GM21717 (cell line): ENCODE measurements at regions not wholly inside any gene's neighbourhood (a gene's known extent, or its start where the extent isn't known, plus 50 kb on each side); places are given as distances from the start of the nearest gene placed in this dataset.

Source experiments
- ATAC-seq: cut with Tn5 transposase; IDR thresholded peaks from one replicate; pipeline ENCODE4 v1.9.1; 2021; ENCODE audit warnings: mild to moderate bottlenecking, moderate library complexity; ENCODE audit not compliant: unreplicated experiment

GRCh38 chr11:80900265-80900664 is 1459.4 kb upstream of the TENM4 start:
- ATAC-seq, result no peak

GRCh38 chr11:80899381-80899780 is 1458.6 kb upstream of the TENM4 start:
- peak; percentile 54 for ATAC-seq

- no peak for ATAC-seq
Measured at GRCh38 chr11:80898910-80899309, 1458.1 kb upstream of the TENM4 start.

DNA sequence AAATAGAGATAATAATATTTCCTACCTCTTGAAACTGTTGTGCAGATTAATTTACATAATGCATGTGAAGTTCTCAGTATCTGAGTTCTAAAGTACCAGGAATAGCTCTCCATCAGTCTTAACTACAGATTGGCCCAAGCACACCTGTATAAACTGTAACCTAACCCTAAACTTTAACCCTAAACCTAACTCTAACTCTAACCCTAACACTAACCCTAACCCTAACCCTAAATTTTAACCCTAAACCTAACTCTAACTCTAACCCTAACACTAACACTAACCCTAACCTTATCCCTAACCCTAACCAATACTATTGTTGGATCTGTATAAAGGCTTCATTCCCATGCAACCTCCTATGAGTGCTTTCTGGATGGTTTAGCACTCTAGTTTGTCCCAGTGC is 1445.9 kb upstream of the TENM4 start:
- ATAC-seq, result no peak

GRCh38 chr11:80873310-80873999 is 1432.6 kb upstream of the TENM4 start:
- ATAC-seq, result peak; percentile 65

DNA sequence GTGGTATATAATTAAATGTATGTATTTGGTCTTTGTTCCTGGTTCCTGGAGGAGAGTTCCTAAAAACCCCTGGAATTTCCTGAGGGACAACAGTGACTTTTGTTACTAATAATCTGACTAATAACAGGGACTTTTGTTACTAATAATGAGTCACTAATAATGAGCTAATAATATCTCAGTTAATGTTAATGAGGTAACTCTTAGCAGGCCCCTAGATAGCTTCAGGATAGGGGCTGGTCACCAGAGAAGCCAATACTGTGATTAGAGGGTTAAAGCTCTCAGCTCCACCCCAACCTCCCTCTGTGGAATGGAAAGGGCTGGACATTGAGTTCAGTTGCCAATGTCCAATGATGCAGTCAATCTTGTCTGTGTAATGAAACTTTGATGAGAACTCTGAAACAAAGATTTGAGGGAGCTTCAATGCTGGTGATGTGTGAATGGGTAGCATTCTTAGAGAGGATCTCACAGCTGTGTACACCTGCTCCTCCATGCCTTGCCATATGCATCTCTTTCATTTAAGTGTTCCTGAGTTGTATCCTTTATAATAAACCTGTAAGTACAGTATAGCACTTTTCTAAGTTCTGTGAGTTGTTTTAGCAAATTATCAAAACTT is 1431.4 kb upstream of the TENM4 start:
- peak; percentile 47 for ATAC-seq

GRCh38 chr11:80868831-80869230 is 1428.0 kb upstream of the TENM4 start:
- no peak for ATAC-seq

GRCh38 chr11:80862011-80862410 is 1421.2 kb upstream of the TENM4 start:
- no peak for ATAC-seq

DNA sequence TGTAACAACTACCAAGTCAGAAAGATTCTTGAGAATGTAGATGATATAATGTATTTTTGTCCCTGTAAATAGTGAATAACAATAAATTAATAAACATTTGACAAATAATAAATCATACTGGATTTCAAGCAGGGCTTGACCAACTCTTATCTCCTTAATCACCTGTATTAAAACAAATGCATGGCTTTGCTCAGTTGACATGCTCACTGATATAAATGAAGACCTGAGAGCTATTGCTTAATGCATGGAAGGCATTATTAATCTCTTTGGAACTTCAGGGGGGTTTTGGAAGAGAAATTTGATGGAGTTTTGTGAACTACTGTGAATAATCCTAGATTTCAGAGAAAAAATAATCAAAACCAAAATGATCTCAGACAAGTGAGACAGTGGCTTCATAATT is 1420.4 kb upstream of the TENM4 start:
- no peak for ATAC-seq

DNA sequence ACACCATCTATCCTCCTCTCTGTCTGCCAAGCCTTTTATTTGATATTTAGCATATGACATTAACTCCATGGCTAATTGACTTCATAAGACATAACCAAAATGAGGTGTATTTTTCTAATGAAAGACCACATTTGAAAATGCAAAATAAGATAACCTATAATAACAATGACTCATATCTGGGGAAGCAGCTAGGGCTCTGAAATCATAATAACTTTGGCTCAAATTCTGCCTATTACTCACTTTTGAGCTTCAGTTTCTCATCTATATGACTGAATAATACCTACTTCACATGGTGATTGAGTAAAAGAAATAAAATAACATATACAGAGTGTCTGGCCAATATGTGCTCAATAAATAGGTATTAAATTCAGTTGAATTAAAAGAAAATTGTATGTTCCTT is 1419.8 kb upstream of the TENM4 start:
- ATAC-seq, result no peak

DNA sequence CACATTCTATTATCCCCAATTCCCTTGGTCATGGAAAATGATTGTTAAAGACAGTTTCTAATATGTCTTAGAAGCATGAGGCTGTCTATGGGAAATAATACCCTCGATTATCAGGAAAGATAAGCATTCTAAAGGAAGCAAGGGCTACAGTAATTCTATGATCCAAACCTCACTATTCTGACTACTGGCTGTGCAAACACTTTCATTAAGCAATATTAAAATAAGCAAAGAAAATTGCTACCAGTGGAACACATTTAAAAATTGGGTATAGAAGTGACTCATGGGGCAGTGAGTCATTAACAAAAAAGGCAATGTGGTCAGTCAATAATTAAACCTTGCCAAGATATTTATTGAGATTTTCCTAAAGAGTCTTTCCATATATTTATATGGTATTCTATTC is 1415.2 kb upstream of the TENM4 start:
- ATAC-seq, result no peak

DNA sequence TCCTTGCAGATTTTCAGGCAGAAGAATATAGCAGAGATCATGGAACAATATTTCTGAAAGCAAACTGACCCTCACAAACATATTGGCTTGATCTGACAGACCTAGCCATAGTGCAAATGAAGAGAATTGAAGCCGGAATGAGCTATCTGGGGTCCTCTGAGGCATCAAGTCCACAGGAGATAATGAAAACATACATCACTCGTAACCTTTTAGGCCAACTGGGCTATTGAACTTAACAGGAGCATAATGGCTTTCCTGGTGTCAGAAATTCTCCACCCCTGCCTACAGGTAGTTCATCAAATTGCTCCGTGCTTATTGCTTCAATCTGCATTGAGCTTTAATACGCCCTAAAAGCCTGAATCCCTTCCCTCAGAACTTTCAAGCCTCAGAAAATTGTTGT is 1414.6 kb upstream of the TENM4 start:
- no peak for ATAC-seq

GRCh38 chr11:80849253-80849652 is 1408.4 kb upstream of the TENM4 start:
- ATAC-seq, result no peak

DNA sequence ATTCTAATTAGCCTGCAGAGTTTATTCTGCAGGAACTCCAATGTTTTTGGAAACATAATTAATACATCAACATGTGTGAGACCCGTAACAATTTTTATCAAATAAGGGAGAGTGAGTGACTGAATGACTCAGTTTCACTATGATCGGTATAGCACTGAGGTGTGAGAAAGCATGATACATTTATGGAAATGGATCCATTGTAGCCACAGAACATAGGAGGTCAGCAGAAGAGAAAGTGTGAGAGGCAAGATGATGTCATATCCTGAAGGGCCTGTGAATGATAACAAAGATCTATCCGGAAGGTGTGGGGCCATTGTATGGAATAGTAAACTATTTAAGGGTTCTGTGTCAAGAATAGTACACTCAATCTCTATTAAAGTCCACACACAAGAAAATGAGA is 1406.1 kb upstream of the TENM4 start:
- peak; percentile 92 for ATAC-seq

GRCh38 chr11:80846442-80846841 is 1405.6 kb upstream of the TENM4 start:
- no peak for ATAC-seq

- no peak for ATAC-seq
Measured at GRCh38 chr11:80844110-80844819, 1403.4 kb upstream of the TENM4 start.

- peak; percentile 61 for ATAC-seq
Measured at GRCh38 chr11:80843266-80843974, 1402.6 kb upstream of the TENM4 start.

GRCh38 chr11:80842246-80842645 is 1401.4 kb upstream of the TENM4 start:
- no peak for ATAC-seq

GRCh38 chr11:80841675-80842074 is 1400.8 kb upstream of the TENM4 start:
- ATAC-seq, result no peak

DNA sequence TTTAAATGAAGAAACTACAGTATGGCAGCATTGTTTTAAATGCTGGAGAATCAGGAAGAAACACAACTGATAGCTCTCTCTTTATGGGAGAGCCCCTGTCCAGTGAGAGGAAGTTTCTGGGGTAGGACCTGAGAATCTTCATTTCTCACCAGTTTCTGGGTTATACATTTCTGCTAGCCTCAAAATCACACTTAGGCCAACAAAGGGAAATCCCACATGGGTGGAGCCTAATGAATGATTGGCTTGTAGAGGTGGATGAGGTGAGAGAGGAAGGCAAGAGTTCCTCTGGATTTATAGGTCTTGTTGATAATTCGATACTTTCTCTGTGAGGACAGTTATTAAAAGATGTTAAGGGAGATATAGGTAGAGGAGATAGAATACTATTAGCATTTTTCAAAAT is 1397.3 kb upstream of the TENM4 start:
- peak; percentile 70 for ATAC-seq

DNA sequence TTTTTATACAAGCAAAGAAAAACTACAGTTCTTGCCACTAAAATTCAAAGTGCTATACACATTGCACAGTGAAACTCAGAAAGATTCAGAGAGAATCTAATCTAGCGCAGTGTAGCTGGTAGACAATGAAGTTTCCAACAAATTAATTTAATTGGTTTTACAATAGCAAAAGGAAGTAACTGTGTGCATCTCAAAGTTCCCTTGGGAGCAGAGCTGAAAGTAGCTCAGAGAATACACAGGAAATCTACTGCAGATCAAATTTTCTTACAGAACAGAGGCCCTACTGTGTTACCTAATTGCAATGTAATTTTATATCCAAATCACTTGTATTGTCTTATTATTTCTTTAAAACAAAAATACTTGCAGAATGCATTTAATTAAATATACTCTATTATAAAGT is 1396.2 kb upstream of the TENM4 start:
- ATAC-seq, result no peak

DNA sequence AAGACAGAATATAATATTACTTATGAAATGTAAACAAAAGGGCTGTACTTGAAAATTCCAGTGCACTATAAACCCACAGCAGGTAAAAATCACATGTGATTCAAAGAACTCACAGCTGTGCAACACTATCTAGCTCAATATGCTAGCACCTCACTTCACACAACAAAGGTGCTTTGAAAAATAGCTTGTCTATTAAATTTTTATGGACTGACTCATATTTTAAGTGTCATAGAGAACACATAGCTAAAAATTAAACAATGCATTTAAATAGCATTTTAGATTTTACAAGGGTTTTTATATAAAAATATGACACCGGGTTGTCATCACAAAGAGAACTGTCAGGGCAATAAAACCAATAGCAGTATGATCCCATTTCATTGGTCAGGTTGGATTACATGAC is 1390.5 kb upstream of the TENM4 start:
- no peak for ATAC-seq
